Amniotic epithelial cell (primary cell): ENCODE measurements at regions not wholly inside any gene's neighbourhood (a gene's known extent, or its start where the extent isn't known, plus 50 kb on each side); places are given as distances from the start of the nearest gene placed in this dataset.
A peak's percentile ranks its signal among the peaks of the same experiment; 100 is the strongest.

Experiments used
- DNase-seq: peaks from one replicate; pipeline ENCODE4 v3.0.0-alpha.2; 2010; ENCODE audit warnings: low read depth

DNA sequence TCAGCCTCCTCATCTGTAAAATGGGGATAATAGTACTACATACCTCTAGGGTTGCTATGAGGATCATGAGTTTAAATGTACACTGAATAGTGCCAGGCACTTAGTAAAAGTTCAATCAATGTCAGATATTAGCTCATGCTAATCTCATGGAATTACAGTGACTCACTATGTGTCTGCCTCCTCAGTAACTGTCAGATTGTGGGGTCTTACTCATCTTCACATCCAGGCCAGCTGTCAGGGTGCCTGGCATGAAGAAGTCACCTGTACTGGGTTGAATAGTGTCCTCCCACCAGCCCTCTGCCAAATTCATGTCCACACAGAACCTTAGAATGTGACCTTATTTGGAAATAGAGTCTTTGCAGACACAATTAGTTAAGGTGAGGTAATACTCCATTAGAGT is 54.3 kb upstream of the STIM2 start:
- peak; percentile 71 for DNase-seq

DNA sequence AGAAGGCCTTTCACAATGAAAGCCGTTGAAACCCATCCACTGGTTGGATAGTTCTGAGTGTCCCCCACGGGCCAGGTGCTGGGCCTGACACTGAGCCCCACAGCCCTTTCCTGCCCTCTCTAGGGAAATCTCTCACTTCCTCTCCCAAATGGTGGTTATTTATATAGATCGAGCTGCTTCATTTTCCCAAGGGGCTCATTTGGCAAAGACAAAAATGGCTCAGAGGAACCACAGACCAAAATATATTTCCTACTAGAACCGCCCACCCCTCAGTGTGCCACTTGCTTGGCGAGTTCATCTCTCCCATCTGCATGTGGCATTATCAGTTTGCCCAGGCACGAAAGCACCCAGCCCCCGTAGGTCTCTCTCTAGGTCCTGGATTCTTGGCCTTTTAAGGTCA is 53.3 kb upstream of the STIM2 start:
- DNase-seq, result no peak

DNA sequence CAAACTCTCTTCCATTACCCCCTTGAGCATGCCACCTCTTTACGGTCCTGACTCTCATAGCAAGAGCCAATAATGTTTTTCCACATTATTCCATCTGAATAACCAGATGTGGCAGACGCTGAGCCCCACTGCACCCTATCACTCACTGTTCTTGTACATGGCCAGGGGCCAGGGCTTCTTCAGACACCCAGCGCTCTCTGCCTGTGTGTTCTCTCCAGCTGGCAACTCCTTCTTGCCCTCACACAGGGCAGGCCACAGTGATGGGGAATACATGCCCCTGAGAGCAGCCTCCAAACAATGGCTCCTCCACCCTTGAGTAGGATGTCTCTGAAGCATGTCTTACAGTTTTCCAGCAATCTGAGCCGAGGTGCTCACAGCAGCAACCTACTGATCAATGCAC is 50.8 kb upstream of the STIM2 start:
- DNase-seq, result no peak
